ENCODE measurements at regions not wholly inside any gene's neighbourhood (a gene's known extent, or its start where the extent isn't known, plus 50 kb on each side); places are given as distances from the start of the nearest gene placed in this dataset.
A peak's percentile ranks its signal among the peaks of the same experiment; 100 is the strongest.

GRCh38 chr1:83691953-83692500 lies 306.9 kb downstream of the TTLL7 start:
- TF ChIP-seq POLR2AphosphoS5 (IDR thresholded peaks at IDR 0.05) (no peak), POLR2A (IDR thresholded peaks at IDR 0.05) (no peak), EP300 (IDR thresholded peaks at IDR 0.05) (no peak)
- TF ChIP-seq, protein P1, sequence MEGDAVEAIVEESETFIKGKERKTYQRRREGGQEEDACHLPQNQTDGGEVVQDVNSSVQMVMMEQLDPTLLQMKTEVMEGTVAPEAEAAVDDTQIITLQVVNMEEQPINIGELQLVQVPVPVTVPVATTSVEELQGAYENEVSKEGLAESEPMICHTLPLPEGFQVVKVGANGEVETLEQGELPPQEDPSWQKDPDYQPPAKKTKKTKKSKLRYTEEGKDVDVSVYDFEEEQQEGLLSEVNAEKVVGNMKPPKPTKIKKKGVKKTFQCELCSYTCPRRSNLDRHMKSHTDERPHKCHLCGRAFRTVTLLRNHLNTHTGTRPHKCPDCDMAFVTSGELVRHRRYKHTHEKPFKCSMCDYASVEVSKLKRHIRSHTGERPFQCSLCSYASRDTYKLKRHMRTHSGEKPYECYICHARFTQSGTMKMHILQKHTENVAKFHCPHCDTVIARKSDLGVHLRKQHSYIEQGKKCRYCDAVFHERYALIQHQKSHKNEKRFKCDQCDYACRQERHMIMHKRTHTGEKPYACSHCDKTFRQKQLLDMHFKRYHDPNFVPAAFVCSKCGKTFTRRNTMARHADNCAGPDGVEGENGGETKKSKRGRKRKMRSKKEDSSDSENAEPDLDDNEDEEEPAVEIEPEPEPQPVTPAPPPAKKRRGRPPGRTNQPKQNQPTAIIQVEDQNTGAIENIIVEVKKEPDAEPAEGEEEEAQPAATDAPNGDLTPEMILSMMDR (IDR thresholded peaks at IDR 0.05), result no peak
- no peak for DNase-seq
- H3K9me3 ChIP-seq, result peaks cover 0 to 3% (median 0%) of the 10 kb centered on the region in 4 donors
- peaks cover 10 to 22% (median 16%) of the 10 kb centered on the region in 4 donors for H3K4me1 ChIP-seq
- peak overlapping the region in 1 of 4 donors; percentile 47 for H3K4me3 ChIP-seq
- no peaks in the 10 kb centered on the region for H3K27me3 ChIP-seq
- no peak overlapping the region for H3K27ac ChIP-seq
- H3K36me3 ChIP-seq, result no peaks in the 10 kb centered on the region
- intact Hi-C loops (cut with DNase I; ENCODE audit: low total_unique reads), result no loop called here
- WGBS, 5 donors, result 87 to 99% (median 95%) methylated on average over 7 to 8 of the region's 8 CpGs

DNA sequence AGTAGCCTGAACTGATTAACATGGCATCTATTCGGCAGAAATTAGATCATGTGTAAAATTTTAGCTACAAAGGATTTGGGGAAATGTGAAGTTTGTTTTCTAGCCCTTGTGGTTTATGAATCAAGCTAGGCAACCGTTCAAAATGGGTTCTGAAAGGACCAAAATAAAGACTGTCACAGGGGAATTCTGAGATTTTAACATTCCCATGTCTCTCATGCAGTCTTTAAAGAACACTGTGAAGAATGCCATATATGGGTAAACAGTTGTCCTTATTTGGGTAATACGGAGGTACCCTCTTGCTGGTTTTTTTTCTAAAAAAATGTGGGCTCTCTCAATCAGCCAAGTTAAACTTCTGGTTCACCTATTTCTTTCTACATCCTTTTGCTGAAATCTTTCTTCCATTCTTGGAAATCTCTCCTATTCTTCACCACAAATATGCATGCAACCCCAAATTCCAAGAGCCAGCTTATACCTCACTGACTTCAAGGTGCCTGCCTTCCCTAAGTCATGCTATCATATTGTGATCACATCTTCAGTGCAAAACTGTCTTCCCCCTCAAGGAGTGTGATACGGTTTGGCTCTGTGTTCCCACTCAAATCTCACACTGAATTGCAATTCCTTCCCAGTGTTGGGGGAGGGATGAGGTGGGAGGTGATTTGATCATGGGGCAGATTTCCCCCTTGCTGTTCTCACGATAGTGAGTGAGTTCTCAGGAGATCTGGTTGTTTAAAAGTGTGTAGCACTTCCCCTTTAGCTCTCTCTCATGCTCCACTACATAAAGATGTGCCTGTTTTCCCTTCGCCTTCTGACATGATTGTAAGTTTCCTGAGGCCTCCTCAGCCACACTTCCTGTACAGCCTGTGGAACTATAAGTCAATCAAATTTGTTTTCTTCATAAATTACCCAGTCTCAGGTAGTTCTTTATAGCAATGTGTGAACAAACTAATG lies 308.7 kb downstream of the TTLL7 start:
- no peak for DNase-seq
- Histone ChIP-seq H3K9me3 (peaks cover 0 to 3% (median 0%) of the 10 kb centered on the region in 4 donors), H3K4me1 (peaks cover 10 to 22% (median 16%) of the 10 kb centered on the region in 4 donors), H3K36me3 (no peaks in the 10 kb centered on the region), H3K27me3 (no peaks in the 10 kb centered on the region), H3K27ac (no peak overlapping the region), H3K4me3 (no peak overlapping the region)
- WGBS, 5 donors, result 70 to 81% (median 72%) methylated on average over 6 of the region's 6 CpGs
- TF ChIP-seq POLR2AphosphoS5 (IDR thresholded peaks at IDR 0.05) (no peak), POLR2A (IDR thresholded peaks at IDR 0.05) (no peak), EP300 (IDR thresholded peaks at IDR 0.05) (no peak)
- TF ChIP-seq, protein P1 (IDR thresholded peaks at IDR 0.05), result no peak
- intact Hi-C loops (cut with DNase I; ENCODE audit: low total_unique reads), result no loop called here

DNA sequence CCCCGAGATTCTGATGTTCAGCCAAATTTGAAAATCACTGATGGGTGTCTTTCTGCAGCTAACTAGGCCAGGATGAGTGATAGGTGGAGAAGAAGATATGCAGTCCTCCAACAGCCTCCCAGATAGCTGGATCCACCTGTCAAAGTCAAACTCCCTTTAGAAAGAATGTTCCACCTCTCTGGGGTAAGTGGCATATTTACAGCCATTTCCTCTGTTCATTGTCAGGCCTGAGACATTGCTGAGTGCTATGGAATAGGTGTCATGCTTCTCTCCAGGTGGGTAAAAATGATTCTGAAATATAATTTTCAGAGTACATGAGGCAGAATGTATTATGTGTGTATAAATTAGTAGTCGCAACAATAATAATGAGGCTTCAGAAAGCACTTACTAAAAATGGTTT lies 316.8 kb downstream of the TTLL7 start:
- no peak for DNase-seq
- 90 to 99% (median 91%) methylated on average over 2 of the region's 2 CpGs for WGBS, 5 donors
- H3K4me3 ChIP-seq, result no peak overlapping the region

DNA sequence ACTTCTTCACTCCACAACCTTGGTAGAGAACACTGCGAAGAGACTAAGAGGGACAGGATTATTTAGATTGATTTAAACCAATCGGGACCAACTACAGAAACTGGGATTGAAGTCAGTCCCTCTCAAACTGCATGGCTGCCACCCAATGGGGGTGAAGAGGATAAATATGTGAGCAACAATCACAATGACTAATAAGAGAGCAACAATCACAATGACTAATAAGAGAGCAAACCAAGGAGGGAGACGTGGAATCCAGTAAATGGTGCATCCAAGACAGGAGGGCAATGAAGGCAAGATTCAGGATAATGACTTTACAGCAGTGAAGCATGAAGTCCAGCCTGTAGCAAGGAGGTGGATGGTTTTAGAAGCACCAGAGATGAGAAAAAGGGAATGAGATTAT lies 322.8 kb downstream of the TTLL7 start:
- Histone ChIP-seq H3K9me3 (no peaks in the 10 kb centered on the region), H3K27ac (no peak overlapping the region), H3K27me3 (no peaks in the 10 kb centered on the region), H3K4me3 (no peak overlapping the region), H3K4me1 (no peaks in the 10 kb centered on the region), H3K36me3 (no peaks in the 10 kb centered on the region)
- intact Hi-C loops (cut with DNase I; ENCODE audit: low total_unique reads), result no loop called here
- no peak for TF ChIP-seq EP300 (IDR thresholded peaks at IDR 0.05)
- TF ChIP-seq POLR2A (IDR thresholded peaks at IDR 0.05), result no peak
- no peak for TF ChIP-seq POLR2AphosphoS5 (IDR thresholded peaks at IDR 0.05)
- TF ChIP-seq, protein P1 (IDR thresholded peaks at IDR 0.05), result no peak
- WGBS, 5 donors, result 88 to 97% (median 93%) methylated on average over 3 of the region's 3 CpGs
- no peak for DNase-seq

More for the DNA sequence above, 316.8 kb downstream of the TTLL7 start:
- Histone ChIP-seq H3K27ac (no peak overlapping the region), H3K9me3 (no peaks in the 10 kb centered on the region), H3K4me1 (no peaks in the 10 kb centered on the region), H3K27me3 (no peaks in the 10 kb centered on the region), H3K36me3 (no peaks in the 10 kb centered on the region)
- TF ChIP-seq, protein P1 (IDR thresholded peaks at IDR 0.05), result no peak
- TF ChIP-seq POLR2AphosphoS5 (IDR thresholded peaks at IDR 0.05) (no peak), POLR2A (IDR thresholded peaks at IDR 0.05) (no peak), EP300 (IDR thresholded peaks at IDR 0.05) (no peak)
- intact Hi-C loops (cut with DNase I; ENCODE audit: low total_unique reads), result no loop called here

Data from stomach (tissue), 8 donors.